Germinal center (tissue), 1 donor: ENCODE measurements at regions not wholly inside any gene's neighbourhood (a gene's known extent, or its start where the extent isn't known, plus 50 kb on each side); places are given as distances from the start of the nearest gene placed in this dataset.
A peak's percentile ranks its signal among the peaks of the same experiment; 100 is the strongest.

Experiments
- DNase-seq: peaks from one replicate; pipeline ENCODE4 v3.0.0; 2012; ENCODE audit warnings: mixed read lengths, low spot score

- DNase-seq, result no peak
These were observed 85.6 kb downstream of the CD8B2 start for GRCh38 chr2:106572541-106573450.

GRCh38 chr2:106573773-106574172, 86.6 kb downstream of the CD8B2 start:
- DNase-seq, result no peak

- no peak for DNase-seq
These were observed 88.8 kb downstream of the CD8B2 start for GRCh38 chr2:106575955-106576354.

- DNase-seq, result no peak
These were observed 90.1 kb downstream of the CD8B2 start for GRCh38 chr2:106577255-106577651.

GRCh38 chr2:106579750-106580197, 92.6 kb downstream of the CD8B2 start:
- DNase-seq, result no peak

GRCh38 chr2:106580241-106580640, 93.1 kb downstream of the CD8B2 start:
- DNase-seq, result no peak

GRCh38 chr2:106581328-106581727, 94.2 kb downstream of the CD8B2 start:
- DNase-seq, result no peak

- no peak for DNase-seq
These were observed 94.6 kb downstream of the CD8B2 start for GRCh38 chr2:106581755-106582147.

- DNase-seq, result peak; percentile 73
These were observed 95.3 kb downstream of the CD8B2 start for GRCh38 chr2:106582148-106583143.

GRCh38 chr2:106584304-106584954, 97.3 kb downstream of the CD8B2 start:
- DNase-seq, result no peak

GRCh38 chr2:106596844-106597243, 109.7 kb downstream of the CD8B2 start:
- DNase-seq, result no peak

GRCh38 chr2:106599540-106599939, 112.4 kb downstream of the CD8B2 start:
- DNase-seq, result no peak

GRCh38 chr2:106602042-106602441, 114.9 kb downstream of the CD8B2 start:
- no peak for DNase-seq

GRCh38 chr2:106606652-106607051, 119.5 kb downstream of the CD8B2 start:
- no peak for DNase-seq

GRCh38 chr2:106607371-106607770, 120.2 kb downstream of the CD8B2 start:
- DNase-seq, result no peak

GRCh38 chr2:106609780-106610179, 122.6 kb downstream of the CD8B2 start:
- DNase-seq, result no peak

GRCh38 chr2:106614511-106615291, 127.5 kb downstream of the CD8B2 start:
- DNase-seq, result no peak

- DNase-seq, result no peak
These were observed 131.4 kb downstream of the CD8B2 start for GRCh38 chr2:106618614-106619013.

- DNase-seq, result no peak
These were observed 136.3 kb downstream of the CD8B2 start for GRCh38 chr2:106623456-106623855.

GRCh38 chr2:106624787-106625380, 137.7 kb downstream of the CD8B2 start:
- DNase-seq, result no peak

- DNase-seq, result no peak
These were observed 141.2 kb downstream of the CD8B2 start for GRCh38 chr2:106628377-106628776.
